Urothelium cell line (cell line): ENCODE measurements at regions not wholly inside any gene's neighbourhood (a gene's known extent, or its start where the extent isn't known, plus 50 kb on each side); places are given as distances from the start of the nearest gene placed in this dataset.
A peak's percentile ranks its signal among the peaks of the same experiment; 100 is the strongest.
"Not testable (repeated sequence)": the region's sequence is repeated elsewhere in the genome, so short reads cannot be mapped to it uniquely, and the experiment has no call there.

Source experiments
- DNase-seq: peaks from one replicate; pipeline ENCODE4 v3.0.0; 2011; ENCODE audit warnings: low spot score, mixed read lengths
- FAIRE-seq: peaks from 2 replicates; lab custom pipeline; 2011; peaks lifted over from hg19 to GRCh38; lab: Jason Lieb, UNC

GRCh38 chrX:104392350-104392749 is 137.6 kb upstream of the ESX1 start:
- FAIRE-seq = no peak
- no peak for DNase-seq

GRCh38 chrX:104391906-104392305 is 137.2 kb upstream of the ESX1 start:
- FAIRE-seq = no peak
- DNase-seq = peak; percentile 0

DNA sequence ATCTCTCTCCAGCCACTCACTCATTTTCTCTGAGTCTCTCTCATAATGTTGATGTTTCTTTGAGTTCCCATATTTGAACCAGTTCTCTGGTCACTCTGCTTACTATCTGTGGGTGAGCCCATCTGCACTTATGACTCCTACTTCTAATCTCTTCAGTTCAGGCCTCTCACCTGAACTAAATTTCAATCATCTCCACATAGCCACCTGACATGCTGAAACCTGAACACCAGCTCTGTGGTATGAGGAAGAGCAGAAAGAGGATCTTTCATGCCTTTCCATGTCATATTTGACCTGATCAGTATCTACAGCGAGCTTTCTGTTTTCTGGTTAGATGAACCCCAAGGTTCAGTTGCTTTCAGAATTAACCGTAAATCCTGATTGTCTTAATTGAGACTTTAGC is 122.2 kb upstream of the ESX1 start:
- no peak for DNase-seq
- FAIRE-seq = no peak

DNA sequence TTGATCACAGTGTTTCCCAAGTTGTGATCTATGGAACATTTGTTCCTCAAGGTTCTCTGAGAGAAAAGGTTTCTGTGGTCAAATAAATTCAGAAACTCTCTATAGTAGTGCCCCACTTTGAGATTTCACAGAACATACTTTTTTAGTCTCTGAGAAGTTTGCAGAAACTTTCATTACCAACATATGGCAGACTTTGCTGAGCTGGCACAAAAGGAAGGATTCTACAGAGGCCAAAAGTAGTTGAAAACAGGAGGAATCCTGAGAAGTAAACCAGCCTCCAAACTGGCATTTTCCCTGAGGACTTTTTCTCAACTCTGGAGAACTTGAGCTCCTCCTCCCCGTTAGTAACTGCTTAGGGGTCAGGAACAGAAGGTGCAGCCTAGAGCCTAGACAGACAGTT is 117.8 kb upstream of the ESX1 start:
- FAIRE-seq = no peak
- DNase-seq = no peak

DNA sequence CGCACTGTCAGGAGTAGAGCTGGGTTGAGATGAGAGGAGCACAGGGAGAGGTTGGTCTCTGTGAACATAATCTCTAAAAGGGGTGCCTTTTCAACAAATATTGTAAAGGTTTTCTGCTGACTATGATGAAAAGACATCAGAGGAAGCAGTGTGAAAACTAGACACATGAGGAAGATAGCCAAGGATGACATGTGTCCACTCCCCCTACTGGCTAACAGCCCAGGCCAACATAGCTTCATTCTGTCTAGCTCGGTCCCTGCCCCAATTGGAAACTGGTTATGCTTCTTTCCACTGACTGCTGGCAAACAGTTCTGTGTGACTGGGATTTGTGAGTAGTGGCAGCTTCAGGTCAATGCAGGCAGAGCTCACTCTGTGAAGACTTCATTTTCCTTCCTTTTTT is 115.4 kb upstream of the ESX1 start:
- DNase-seq (peak; percentile 3), FAIRE-seq (no peak)

GRCh38 chrX:104360774-104361173 is 106.0 kb upstream of the ESX1 start:
- DNase-seq, FAIRE-seq: not testable (repeated sequence)

GRCh38 chrX:104359124-104359523 is 104.4 kb upstream of the ESX1 start:
- DNase-seq = no peak

GRCh38 chrX:104351173-104351769 is 96.5 kb upstream of the ESX1 start:
- FAIRE-seq = no peak
- peak; percentile 44 for DNase-seq

More at GRCh38 chrX:104359124-104359523, 104.4 kb upstream of the ESX1 start:
- FAIRE-seq = no peak

GRCh38 chrX:104347860-104348259 is 93.1 kb upstream of the ESX1 start:
- FAIRE-seq = no peak

GRCh38 chrX:104343428-104344129 is 88.8 kb upstream of the ESX1 start:
- no peak for DNase-seq
- no peak for FAIRE-seq

More at GRCh38 chrX:104347860-104348259, 93.1 kb upstream of the ESX1 start:
- DNase-seq = no peak

DNA sequence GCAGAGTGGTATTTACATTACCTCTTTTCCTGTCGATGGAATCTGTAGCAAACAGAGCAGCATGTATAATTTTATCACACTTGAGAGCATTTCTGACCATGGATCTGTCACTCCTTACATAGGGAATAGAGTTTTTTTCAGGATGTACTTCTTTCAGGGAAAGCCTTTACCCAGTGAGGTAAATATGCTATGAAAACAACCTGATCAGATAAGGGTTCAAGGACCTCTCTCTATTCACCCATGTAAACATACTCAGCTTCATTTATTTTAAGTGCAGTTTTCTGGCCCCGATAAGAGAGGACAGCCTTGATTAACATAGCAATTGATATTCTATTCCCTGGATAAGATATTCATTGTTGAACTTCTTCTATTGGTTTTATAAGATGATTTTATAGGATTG is 87.3 kb upstream of the ESX1 start:
- no peak for FAIRE-seq
- DNase-seq = no peak

DNA sequence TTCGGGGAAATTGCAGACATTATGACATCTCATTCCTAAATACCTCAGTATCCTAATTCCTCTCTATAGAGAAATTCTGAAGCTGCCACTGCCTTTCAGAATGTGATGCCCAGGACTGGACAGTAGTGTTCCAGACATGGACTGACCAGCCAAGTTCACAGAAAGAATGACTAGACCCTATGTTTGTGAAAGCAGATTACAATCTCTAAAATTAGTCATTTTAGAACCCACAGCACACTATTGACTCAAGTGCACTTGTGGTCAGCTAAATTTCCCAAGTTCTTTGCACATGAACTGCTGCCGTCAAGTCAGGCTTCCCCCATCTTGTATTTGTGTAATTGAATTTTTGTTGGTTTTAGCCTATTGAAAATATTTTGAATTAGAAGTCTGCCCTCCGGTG is 81.0 kb upstream of the ESX1 start:
- FAIRE-seq (no peak), DNase-seq (no peak)

DNA sequence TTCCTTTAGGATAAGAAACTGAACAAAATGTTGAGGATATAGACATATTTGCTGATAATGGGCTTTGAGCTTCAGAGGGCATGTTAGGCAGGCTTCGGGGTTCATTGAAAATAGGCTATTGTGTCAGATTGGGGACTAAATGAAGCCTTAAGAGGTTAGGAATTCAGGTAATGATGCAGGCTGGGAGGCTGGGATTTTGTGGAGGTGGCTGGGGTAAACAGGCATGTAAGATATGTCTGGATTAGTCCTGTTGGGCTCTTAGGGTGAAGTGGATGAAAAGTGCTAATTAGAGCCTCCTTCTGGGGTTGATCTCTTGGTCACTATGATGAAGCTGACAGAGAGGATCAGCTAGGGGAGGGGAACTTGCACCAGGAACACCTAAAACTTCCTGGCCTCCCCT is 80.2 kb upstream of the ESX1 start:
- DNase-seq (no peak), FAIRE-seq (no peak)

- DNase-seq (peak; percentile 19), FAIRE-seq (no peak)
Measured at GRCh38 chrX:104330966-104331365, 76.2 kb upstream of the ESX1 start.

GRCh38 chrX:104329731-104330130 is 75.0 kb upstream of the ESX1 start:
- FAIRE-seq (no peak), DNase-seq (no peak)

DNA sequence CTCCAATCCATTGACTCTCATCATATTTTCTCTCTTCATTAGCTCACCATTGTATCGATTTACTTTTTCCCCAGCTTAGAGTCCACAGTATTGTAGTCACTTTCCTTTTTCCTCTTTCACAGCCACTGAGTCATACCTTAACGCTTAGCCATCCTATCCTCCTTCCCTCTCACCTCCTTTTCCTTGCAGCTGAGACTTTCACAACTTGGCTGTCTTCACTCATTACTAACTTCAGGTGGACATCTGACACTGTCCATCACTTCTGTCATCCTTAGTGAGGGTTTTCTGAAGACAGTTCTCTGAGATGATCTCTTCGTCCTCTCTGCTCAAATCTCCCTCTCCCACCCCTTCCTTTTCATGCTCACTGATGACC is 70.5 kb upstream of the ESX1 start:
- no peak for DNase-seq
- no peak for FAIRE-seq

DNA sequence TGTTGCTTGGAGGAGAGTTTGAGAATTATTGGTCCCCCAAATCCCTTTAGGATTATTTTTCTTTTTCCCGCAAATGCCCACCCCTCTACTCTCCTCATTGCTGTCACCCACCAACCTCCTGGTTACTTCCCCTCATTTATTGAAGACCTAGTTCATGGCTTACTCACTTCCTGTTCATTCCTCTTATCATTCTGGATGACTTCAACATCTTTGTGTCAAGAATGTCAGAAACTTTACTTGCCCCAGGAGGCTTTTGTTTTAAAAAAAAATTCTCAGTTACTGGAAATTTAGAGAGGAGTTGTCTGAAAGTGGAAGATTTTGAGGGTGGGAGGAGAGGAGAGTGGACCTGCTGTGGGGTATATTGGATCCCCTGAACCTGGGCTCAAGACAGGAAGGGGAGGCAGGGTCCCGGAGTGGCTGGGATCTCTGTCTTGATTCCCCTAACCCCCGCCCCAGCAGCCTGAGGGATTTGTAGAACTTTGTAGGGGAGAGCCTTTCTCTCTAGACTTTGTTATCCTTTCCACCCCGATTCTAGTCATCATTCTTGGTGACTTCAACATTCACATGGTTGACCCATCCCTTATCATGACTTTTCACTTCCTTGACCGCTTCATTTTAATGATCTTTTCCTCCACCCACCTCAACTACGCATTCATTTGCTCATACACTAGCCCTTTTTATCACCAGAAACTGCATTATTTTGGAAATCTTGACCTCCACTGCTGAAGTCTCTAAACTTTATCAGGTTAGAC is 69.9 kb upstream of the ESX1 start:
- no peak for DNase-seq
- no peak for FAIRE-seq

DNA sequence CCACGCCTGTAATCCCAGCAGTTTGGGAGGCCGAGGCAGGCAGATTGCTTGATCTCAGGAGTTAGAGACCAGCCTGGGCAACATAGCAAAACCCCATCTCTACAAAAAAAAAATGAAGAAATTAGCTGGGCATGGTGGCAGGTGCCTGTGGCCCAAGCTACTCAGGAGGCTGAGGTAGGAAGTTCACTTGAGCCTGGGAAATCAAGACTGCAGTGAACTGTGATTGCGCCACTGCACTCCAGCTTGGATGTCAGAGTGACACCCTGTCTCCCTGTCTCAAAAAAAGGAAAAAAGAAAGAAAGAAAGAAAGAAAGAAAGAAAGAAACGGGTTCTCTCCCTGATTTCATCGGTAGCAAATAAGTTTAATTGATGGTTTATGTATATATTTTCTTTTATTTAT is 64.6 kb upstream of the ESX1 start:
- DNase-seq (no peak), FAIRE-seq (no peak)

- FAIRE-seq (no peak), DNase-seq (peak; percentile 25)
Measured at GRCh38 chrX:104318330-104319009, 63.7 kb upstream of the ESX1 start.

- DNase-seq (no peak), FAIRE-seq (no peak)
Measured at GRCh38 chrX:104316739-104317138, 62.0 kb upstream of the ESX1 start.

- FAIRE-seq = no peak
- DNase-seq = no peak
Measured at GRCh38 chrX:104315555-104315954, 60.8 kb upstream of the ESX1 start.
